Fibroblast of the conjunctiva (primary cell): ENCODE measurements at regions not wholly inside any gene's neighbourhood (a gene's known extent, or its start where the extent isn't known, plus 50 kb on each side); places are given as distances from the start of the nearest gene placed in this dataset.
"Not testable (repeated sequence)": the region's sequence is repeated elsewhere in the genome, so short reads cannot be mapped to it uniquely, and the experiment has no call there.

Source experiments
- DNase-seq: peaks from one replicate; pipeline ENCODE4 v3.0.0-alpha.2; 2010; ENCODE audit warnings: low read depth

DNA sequence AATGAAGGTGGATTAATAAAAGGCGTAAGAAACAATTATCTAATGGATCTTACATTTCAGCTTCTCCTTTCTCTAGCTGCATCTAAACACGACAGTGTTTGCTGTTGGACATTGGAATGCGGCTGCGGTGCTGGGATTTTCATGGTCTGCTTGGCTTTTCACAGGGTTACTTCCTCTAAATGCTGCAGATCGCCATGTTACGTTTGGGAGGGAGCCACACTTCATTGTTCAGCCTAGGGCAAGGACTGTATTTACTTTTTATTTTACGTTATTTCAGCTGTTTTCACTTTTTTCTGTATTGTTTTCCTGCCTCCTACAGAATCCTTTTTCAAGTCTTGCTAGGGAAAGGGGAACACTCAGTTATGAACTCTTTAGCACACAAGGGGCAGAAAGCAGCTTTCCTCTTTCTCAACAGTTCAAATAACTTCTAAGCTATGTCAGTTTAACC, 97.9 kb upstream of the MTHFD1L start:
- peak; percentile 45 for DNase-seq

GRCh38 chr6:150770637-150771036, 94.9 kb upstream of the MTHFD1L start:
- peak; percentile 8 for DNase-seq

DNA sequence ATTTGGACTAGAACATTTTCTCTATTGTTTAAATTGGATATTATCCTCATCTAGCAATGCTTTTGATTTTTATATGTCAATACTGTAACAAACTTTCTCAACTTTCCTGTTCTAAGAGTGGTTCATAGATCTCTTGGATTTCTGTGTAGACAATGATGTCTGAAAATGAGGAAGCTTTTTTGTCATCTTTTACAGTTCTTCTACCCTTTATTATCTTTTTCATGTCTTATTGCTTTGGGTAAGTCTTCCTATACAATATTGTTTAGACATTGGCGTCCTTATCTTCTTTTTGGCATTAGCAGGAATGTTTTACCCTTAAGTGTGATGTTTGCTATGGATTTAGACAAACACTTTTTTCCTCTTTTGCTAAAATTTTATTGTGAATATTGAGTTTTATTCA, 91.5 kb upstream of the MTHFD1L start:
- DNase-seq = no peak

- DNase-seq = no peak
These were observed 89.9 kb upstream of the MTHFD1L start for GRCh38 chr6:150775415-150776203.

DNA sequence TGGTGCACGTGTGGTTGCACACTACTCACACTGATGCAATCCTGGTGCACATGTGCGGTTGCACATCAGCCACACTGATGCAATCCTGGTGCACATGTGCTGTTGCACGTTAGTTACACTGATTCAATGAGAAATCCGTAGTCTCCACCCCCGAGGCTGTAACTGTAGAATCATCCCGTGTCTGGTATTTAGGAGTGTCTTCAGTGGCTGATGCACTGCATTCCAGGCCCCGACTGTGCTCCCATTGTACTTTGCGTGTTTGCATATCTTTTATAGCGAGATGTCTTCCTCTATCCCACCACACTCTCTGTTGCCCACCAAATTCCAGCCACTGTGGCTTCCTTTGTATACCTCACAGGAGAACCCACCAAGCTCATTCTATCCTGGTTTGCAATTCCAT, 87.8 kb upstream of the MTHFD1L start:
- DNase-seq = no peak

DNA sequence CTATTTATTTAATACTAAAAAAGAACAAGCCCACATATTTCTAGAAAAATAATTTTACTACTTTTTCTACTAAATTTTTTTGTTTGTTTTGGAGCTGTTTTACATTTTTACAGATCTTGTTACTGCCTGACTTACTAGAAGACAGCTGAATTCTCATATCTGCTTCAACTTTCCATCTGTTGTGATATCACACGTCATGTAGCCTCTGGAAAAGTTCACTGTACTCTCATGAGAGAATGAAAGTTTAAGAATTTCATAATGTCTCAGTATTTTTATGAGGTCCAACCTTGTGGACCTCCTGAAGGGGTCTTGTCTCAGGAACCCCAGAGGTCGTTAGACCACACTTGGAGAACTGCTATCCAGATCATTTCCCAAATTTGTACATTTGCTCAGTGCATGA, 81.7 kb upstream of the MTHFD1L start:
- no peak for DNase-seq

DNA sequence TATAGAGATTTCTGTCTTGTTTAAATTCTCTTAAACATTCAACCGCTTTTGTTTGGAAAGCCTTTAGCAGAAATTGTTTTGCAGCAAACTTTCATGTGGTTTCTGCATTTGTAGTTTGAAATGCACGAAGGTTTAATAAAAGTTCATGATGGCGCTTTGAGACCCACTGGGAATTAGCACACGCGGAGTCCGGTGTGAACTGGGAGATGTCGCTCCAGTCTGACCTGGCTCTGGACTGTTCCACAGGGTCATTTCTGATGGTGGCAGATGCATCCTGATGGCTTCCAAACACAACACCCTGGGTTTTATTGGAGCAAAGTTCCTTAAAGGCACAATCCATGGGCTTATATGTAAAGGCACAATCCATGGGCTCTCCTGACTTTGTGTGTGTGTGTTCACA, 78.1 kb upstream of the MTHFD1L start:
- no peak for DNase-seq

GRCh38 chr6:150788089-150788488, 77.4 kb upstream of the MTHFD1L start:
- DNase-seq = no peak

GRCh38 chr6:150789906-150790305, 75.6 kb upstream of the MTHFD1L start:
- DNase-seq = not testable (repeated sequence)

DNA sequence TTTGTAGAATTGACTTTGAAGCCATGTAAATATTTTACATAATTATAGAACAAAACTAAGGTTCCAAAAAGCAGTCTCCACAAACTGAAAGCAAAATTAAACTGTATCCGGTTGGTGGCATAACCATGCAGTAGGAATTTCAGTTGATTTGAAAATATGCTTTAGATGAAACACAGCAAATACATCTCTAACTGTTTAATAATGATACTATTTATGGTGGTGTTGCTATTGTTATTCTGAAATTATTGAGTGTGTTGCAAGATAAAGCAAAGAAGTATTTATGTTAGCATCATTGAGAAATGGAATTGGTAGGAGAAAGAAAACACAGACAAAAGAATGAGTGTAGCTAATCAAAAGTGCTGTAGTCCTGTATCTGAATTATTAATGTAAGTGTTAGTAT, 73.8 kb upstream of the MTHFD1L start:
- no peak for DNase-seq

DNA sequence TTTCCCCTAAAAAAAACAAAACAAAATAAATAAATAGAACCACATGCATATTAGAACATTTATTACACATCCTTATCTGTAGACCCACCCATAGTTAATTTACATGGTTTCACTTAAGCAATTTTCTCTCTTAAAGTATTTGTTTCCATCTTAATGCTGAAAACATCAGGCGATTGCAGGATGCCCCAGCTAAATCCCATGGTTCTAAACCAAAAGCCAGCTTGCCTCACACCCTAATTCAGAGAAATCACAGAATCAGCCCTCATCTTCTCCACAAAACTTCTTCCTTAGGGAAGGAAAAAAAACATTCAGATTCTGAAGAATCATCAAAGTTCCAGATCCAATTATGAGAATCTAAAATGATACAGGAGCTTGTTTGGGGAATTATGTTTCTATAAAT, 67.6 kb upstream of the MTHFD1L start:
- no peak for DNase-seq

DNA sequence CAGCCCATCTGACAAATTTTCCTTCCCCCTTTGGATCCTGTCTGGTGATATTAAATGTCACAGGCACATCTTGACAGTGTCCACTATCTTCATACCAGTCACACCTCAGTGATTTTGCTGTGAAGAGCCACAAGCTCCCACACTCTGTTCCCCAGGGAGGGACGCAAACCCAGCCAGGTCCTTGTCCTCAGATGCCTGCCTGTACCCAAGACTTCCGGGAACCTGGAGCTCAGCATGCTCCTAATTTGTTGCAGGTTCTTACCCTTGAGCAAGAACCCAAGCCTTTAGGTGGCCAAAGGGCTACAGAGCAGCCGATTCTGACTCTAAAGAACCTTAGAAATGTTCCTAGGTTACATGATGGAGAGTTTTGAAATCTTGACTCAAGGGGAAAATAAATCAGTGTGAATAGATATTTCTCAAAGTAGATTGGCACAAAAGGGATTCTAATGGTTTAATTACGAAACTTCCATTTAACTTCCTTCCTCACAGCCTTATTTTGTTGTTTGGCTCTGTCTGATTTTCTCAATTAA, 66.2 kb upstream of the MTHFD1L start:
- no peak for DNase-seq

GRCh38 chr6:150800674-150801314, 64.7 kb upstream of the MTHFD1L start:
- DNase-seq = peak; percentile 65

DNA sequence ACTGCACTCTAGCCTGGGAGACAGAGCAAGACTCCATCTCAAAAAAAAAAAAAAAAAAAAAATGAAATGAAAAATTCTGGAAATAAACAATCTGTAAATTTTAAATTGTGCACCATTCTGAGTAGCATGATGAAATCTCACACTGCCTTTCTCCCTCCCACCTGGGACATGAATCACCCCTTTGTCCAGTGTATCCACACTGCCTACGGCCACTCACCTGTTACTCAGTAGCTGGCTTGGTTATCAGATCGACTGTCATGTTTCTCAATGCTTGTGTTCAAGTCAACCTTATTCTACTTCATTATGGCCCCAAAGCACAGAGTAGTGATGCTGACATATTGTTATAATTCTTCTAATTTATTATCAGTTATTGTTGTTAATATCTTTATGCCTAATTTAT, 58.7 kb upstream of the MTHFD1L start:
- no peak for DNase-seq

DNA sequence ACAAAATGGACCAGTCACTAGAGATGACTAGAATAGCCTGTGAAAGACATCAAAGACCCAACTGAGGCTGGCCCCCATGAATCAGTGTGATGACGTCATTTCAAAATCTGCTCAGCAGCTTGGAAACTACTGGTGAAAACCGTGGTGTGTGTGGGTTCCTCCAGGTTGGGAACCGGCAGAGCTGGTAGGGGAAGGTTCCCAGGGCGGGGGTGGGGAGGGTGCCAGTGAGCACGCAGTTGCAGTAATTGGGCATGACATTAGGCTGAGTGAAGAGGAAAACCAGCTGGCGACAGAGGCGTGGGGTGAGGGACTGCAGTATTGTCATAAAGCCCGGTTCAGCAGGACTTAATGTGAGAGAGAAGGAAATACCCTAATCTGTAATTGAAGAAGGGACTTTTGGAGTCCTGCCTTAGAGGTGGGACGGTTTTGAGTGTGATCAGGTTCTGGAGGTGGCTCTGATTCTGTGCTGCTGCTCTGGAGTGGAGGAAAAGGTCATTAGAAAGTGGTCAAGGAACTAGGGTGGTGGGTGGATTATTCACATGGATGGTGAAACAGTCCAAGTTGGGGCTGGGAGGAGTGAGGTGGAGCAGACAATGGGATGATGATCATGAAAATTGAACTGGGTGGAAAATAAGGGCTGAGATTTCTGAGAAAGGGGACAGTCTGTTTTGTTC, 52.0 kb upstream of the MTHFD1L start:
- no peak for DNase-seq

- no peak for DNase-seq
These were observed 51.5 kb upstream of the MTHFD1L start for GRCh38 chr6:150813993-150814359.
